Activated CD8-positive, alpha-beta T cell treated with anti-CD3 and anti-CD28 coated beads for 36 hours (primary cell): ENCODE measurements at regions not wholly inside any gene's neighbourhood (a gene's known extent, or its start where the extent isn't known, plus 50 kb on each side); places are given as distances from the start of the nearest gene placed in this dataset.

Experiments used
- ATAC-seq: fragments of 200-7000 bp; cut with Tn5 transposase; one replicate; pipeline ENCODE4 v1.10.0; 2021; ENCODE audit warnings: mild to moderate bottlenecking, moderate library complexity
- CTCF ChIA-PET: fragments of 350-600 bp; sonication (Branson Sonifier 250); formaldehyde crosslinking; loops from one replicate; lab custom pipeline; 2021; ENCODE audit warnings: antibody characterized with exemption; lab: Charles Lee
- POLR2A ChIA-PET: fragments of 350-600 bp; sonication (Branson Sonifier 250); formaldehyde crosslinking; loops from one replicate; lab custom pipeline; 2021; ENCODE audit warnings: antibody characterized with exemption; lab: Charles Lee
- DNase-seq: peaks from one replicate; pipeline ENCODE4 v3.0.0-alpha.2; 2020
- H3K27ac Mint-ChIP-seq: one replicate; pipeline ENCODE4 v1.8.0; 2021; ENCODE audit warnings: mild to moderate bottlenecking, mixed read lengths
- H3K27me3 Mint-ChIP-seq: one replicate; pipeline ENCODE4 v1.8.0; 2021; ENCODE audit warnings: mixed read lengths
- H3K36me3 Mint-ChIP-seq: one replicate; pipeline ENCODE4 v1.8.0; 2021; ENCODE audit warnings: low read depth, mixed read lengths
- H3K4me1 Mint-ChIP-seq: one replicate; pipeline ENCODE4 v1.8.0; 2021; ENCODE audit warnings: low read depth, mixed read lengths
- H3K4me3 Mint-ChIP-seq: one replicate; pipeline ENCODE4 v1.8.0; 2021; ENCODE audit warnings: mild to moderate bottlenecking, moderate library complexity, mixed read lengths
- H3K9me3 Mint-ChIP-seq: one replicate; pipeline ENCODE4 v1.8.0; 2021; ENCODE audit warnings: mixed read lengths
- CTCF ChIP-seq: fragments of 200-600 bp; IDR thresholded peaks from one replicate; pipeline ENCODE4 v1.8.0; 2022; ENCODE audit warnings: antibody characterized with exemption, mild to moderate bottlenecking
- intact Hi-C: fragments of 100-400 bp; cut with micrococcal nuclease; formaldehyde crosslinking; loops from one replicate; pipeline ENCODE4 v1.10.0; 2022

- Mint-ChIP-seq H3K4me1 (no peaks in the 10 kb centered on the region), H3K27ac (no peak overlapping the region)
Measured at GRCh38 chr7:12861070-12861469, 173.6 kb downstream of the ARL4A start.

GRCh38 chr7:12862146-12862545 is 174.7 kb downstream of the ARL4A start:
- Mint-ChIP-seq H3K9me3 (no peaks in the 10 kb centered on the region), H3K4me1 (no peaks in the 10 kb centered on the region), H3K27me3 (peaks cover 2% of the 10 kb centered on the region), H3K36me3 (no peaks in the 10 kb centered on the region), H3K27ac (no peak overlapping the region), H3K4me3 (no peak overlapping the region)
- ChIA-PET POLR2A (no interaction called here), CTCF (no interaction called here)
- ATAC-seq (no peak), DNase-seq (no peak)
- no peak for TF ChIP-seq CTCF
- intact Hi-C loops = no loop called here

More at GRCh38 chr7:12861070-12861469, 173.6 kb downstream of the ARL4A start:
- peaks cover under 1% of the 10 kb centered on the region for H3K27me3 Mint-ChIP-seq
- no peak overlapping the region for H3K4me3 Mint-ChIP-seq
- no peak for ATAC-seq
- intact Hi-C loops = no loop called here
- TF ChIP-seq CTCF = no peak
- DNase-seq = no peak
- ChIA-PET POLR2A (no interaction called here), CTCF (no interaction called here)
- no peaks in the 10 kb centered on the region for H3K36me3 Mint-ChIP-seq
- no peaks in the 10 kb centered on the region for H3K9me3 Mint-ChIP-seq

GRCh38 chr7:12864470-12865046 is 177.1 kb downstream of the ARL4A start:
- H3K36me3 Mint-ChIP-seq = no peaks in the 10 kb centered on the region
- ChIA-PET CTCF (no interaction called here), POLR2A (no interaction called here)
- H3K4me1 Mint-ChIP-seq = no peaks in the 10 kb centered on the region
- no peak for ATAC-seq
- no peak overlapping the region for H3K27ac Mint-ChIP-seq
- DNase-seq = no peak
- peaks cover 2% of the 10 kb centered on the region for H3K27me3 Mint-ChIP-seq
- TF ChIP-seq CTCF = no peak
- H3K9me3 Mint-ChIP-seq = no peaks in the 10 kb centered on the region
- intact Hi-C loops = no loop called here
- H3K4me3 Mint-ChIP-seq = no peak overlapping the region

DNA sequence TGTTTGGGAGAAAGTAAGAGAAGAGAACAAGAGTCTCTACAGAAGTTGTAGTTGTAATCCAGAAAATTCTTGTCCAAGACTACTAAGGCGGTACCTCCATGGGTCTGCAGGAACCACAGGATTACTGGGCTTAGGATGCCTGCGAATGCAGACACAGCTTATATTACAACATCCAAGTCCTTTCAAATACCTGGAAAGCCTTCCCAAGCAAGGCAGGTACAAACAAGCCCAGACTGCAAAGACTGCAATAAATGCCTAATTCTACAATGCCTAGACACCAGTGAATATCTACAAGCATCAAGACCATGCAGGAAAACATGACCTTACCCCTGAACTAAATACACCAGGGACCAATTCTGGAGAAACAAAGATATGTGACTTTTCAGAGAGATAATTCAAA is 178.2 kb downstream of the ARL4A start:
- intact Hi-C loops = no loop called here
- H3K9me3 Mint-ChIP-seq = no peaks in the 10 kb centered on the region
- no peaks in the 10 kb centered on the region for H3K4me1 Mint-ChIP-seq
- H3K4me3 Mint-ChIP-seq = no peak overlapping the region
- no peak overlapping the region for H3K27ac Mint-ChIP-seq
- H3K27me3 Mint-ChIP-seq = peaks cover 2% of the 10 kb centered on the region
- no peak for TF ChIP-seq CTCF
- CTCF ChIA-PET = interaction anchor here (1.0 kb wide), 1 partner anchor 191 kb away, joined by 3 read pairs; no protein-coding TSS in a partner anchor
- ATAC-seq = no peak
- POLR2A ChIA-PET = no interaction called here
- DNase-seq = no peak
- H3K36me3 Mint-ChIP-seq = no peaks in the 10 kb centered on the region

DNA sequence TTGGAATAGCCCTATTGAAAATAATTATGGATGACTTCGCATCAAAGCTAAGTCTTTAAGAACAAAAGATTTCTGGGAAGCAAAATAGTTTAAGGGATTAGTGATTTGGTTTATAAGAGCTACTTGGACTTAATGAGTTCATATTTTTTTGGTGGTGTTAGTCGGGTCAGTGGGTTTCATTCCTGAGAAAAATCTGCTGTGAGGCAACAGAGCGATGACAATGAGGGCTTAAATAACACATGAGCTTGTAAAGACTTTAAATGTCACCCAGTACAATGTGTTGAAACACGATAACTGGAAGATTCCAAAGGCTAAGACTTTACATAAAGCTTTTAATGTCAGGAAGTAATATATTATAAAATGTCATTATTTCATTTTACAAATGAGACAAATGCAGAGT is 178.8 kb downstream of the ARL4A start:
- ChIA-PET POLR2A (no interaction called here), CTCF (interaction anchor here (1.0 kb wide), 1 partner anchor 191 kb away, joined by 3 read pairs; no protein-coding TSS in a partner anchor)
- DNase-seq (no peak), ATAC-seq (no peak)
- Mint-ChIP-seq H3K4me3 (no peak overlapping the region), H3K36me3 (no peaks in the 10 kb centered on the region), H3K9me3 (no peaks in the 10 kb centered on the region), H3K27ac (no peak overlapping the region), H3K4me1 (no peaks in the 10 kb centered on the region), H3K27me3 (peaks cover 2% of the 10 kb centered on the region)
- TF ChIP-seq CTCF = no peak
- intact Hi-C loops = no loop called here
